Osteoblast (primary cell): ENCODE measurements at regions not wholly inside any gene's neighbourhood (a gene's known extent, or its start where the extent isn't known, plus 50 kb on each side); places are given as distances from the start of the nearest gene placed in this dataset.

ENCODE experiments used
- DNase-seq: peaks from one replicate; pipeline ENCODE4 v3.0.0; 2011; ENCODE audit warnings: low spot score, mixed read lengths; ENCODE audit not compliant: insufficient read length; ENCODE audit errors: missing footprints
- H2AFZ ChIP-seq: 2 replicates; pipeline ENCODE4 v1.6.0; 2011; ENCODE audit warnings: mild to moderate bottlenecking, low read length
- H3K27ac ChIP-seq: 2 replicates; pipeline ENCODE4 v1.5.1; 2011; ENCODE audit warnings: mild to moderate bottlenecking, low read depth, low read length, moderate library complexity
- H3K27me3 ChIP-seq: 2 replicates; pipeline ENCODE4 v1.6.0; 2012; ENCODE audit warnings: mild to moderate bottlenecking, control low read depth, inconsistent platforms, low read length, moderate library complexity; ENCODE audit not compliant: insufficient read depth
- H3K36me3 ChIP-seq: 2 replicates; pipeline ENCODE4 v1.5.1; 2011; ENCODE audit warnings: mild to moderate bottlenecking, low read length, control low read depth, moderate library complexity; ENCODE audit not compliant: insufficient read depth
- H3K4me1 ChIP-seq: 2 replicates; pipeline ENCODE4 v1.5.1; 2011; ENCODE audit warnings: mild to moderate bottlenecking, low read length, control low read depth, moderate library complexity; ENCODE audit not compliant: insufficient read depth
- H3K4me2 ChIP-seq: 2 replicates; pipeline ENCODE4 v1.6.0; 2011; ENCODE audit warnings: mild to moderate bottlenecking, low read length; ENCODE audit not compliant: insufficient read depth
- H3K4me3 ChIP-seq: fragments of 200-600 bp; sonication (generic); 3 replicates; pipeline ENCODE4 v1.5.1; 2012; ENCODE audit warnings: mild to moderate bottlenecking, low read length, inconsistent platforms; ENCODE audit not compliant: insufficient read depth
- H3K79me2 ChIP-seq: 2 replicates; pipeline ENCODE4 v1.6.0; 2012; ENCODE audit warnings: mild to moderate bottlenecking, low read length, control low read depth, inconsistent platforms; ENCODE audit not compliant: insufficient read depth
- H3K9me3 ChIP-seq: 2 replicates; pipeline ENCODE4 v1.5.1; 2011; ENCODE audit warnings: low read depth, low read length, control low read depth
- H4K20me1 ChIP-seq: 2 replicates; pipeline ENCODE4 v1.6.0; 2012; ENCODE audit warnings: mild to moderate bottlenecking, low read length, control low read depth; ENCODE audit not compliant: insufficient read depth
- CTCF ChIP-seq: IDR thresholded peaks from 2 replicates; pipeline ENCODE4 v1.5.1; 2011; ENCODE audit warnings: mild to moderate bottlenecking, low read depth, low read length, moderate library complexity; ENCODE audit errors: extremely low read depth

GRCh38 chr13:39998166-39998565, 342.7 kb downstream of the COG6 start:
- no peak overlapping the region for H3K4me2 ChIP-seq
- H3K27ac ChIP-seq: no peak overlapping the region
- no peaks in the 10 kb centered on the region for H3K9me3 ChIP-seq
- no peaks in the 10 kb centered on the region for H3K4me1 ChIP-seq
- no peak for DNase-seq
- TF ChIP-seq CTCF: no peak
- H3K4me3 ChIP-seq: no peak overlapping the region
- no peaks in the 10 kb centered on the region for H4K20me1 ChIP-seq
- H2AFZ ChIP-seq: no peak overlapping the region
- no peaks in the 10 kb centered on the region for H3K36me3 ChIP-seq
- H3K27me3 ChIP-seq: peaks cover 21% of the 10 kb centered on the region
- no peaks in the 10 kb centered on the region for H3K79me2 ChIP-seq

- Histone ChIP-seq H4K20me1 (no peaks in the 10 kb centered on the region), H3K27ac (no peak overlapping the region), H3K4me3 (no peak overlapping the region), H3K36me3 (no peaks in the 10 kb centered on the region), H2AFZ (no peak overlapping the region), H3K4me2 (no peak overlapping the region), H3K4me1 (no peaks in the 10 kb centered on the region), H3K79me2 (no peaks in the 10 kb centered on the region), H3K27me3 (peaks cover 23% of the 10 kb centered on the region), H3K9me3 (peaks cover under 1% of the 10 kb centered on the region)
- TF ChIP-seq CTCF: no peak
- DNase-seq: no peak
These were observed 346.6 kb downstream of the COG6 start for GRCh38 chr13:40002016-40002415.

GRCh38 chr13:40013554-40013953, 358.1 kb downstream of the COG6 start:
- no peak overlapping the region for H3K4me3 ChIP-seq
- H3K27me3 ChIP-seq: peaks cover 7% of the 10 kb centered on the region
- H3K4me1 ChIP-seq: no peaks in the 10 kb centered on the region
- no peak overlapping the region for H3K27ac ChIP-seq
- TF ChIP-seq CTCF: no peak
- H2AFZ ChIP-seq: no peak overlapping the region
- H3K4me2 ChIP-seq: no peak overlapping the region
- H3K36me3 ChIP-seq: no peaks in the 10 kb centered on the region
- no peak for DNase-seq
- H4K20me1 ChIP-seq: no peaks in the 10 kb centered on the region
- H3K9me3 ChIP-seq: no peaks in the 10 kb centered on the region
- H3K79me2 ChIP-seq: no peaks in the 10 kb centered on the region

GRCh38 chr13:40016953-40017660, 361.6 kb downstream of the COG6 start:
- Histone ChIP-seq H3K79me2 (no peaks in the 10 kb centered on the region), H3K4me3 (no peak overlapping the region), H3K4me1 (no peaks in the 10 kb centered on the region), H4K20me1 (no peaks in the 10 kb centered on the region), H3K27me3 (peaks cover 7% of the 10 kb centered on the region), H2AFZ (no peak overlapping the region), H3K4me2 (no peak overlapping the region), H3K27ac (no peak overlapping the region), H3K9me3 (no peaks in the 10 kb centered on the region), H3K36me3 (no peaks in the 10 kb centered on the region)
- DNase-seq: no peak
- no peak for TF ChIP-seq CTCF
